Stimulated activated naive B cell treated with anti-CD40 and anti-IgM and Interleukin-4, amounts not matched to agents 10 μg/mL and 1 μg/mL and 100 μg/mL, for 72 hours (primary cell): ENCODE measurements at regions not wholly inside any gene's neighbourhood (a gene's known extent, or its start where the extent isn't known, plus 50 kb on each side); places are given as distances from the start of the nearest gene placed in this dataset.

ENCODE experiments used
- ATAC-seq, 2 donors: fragments of 150-1000 bp; cut with Tn5 transposase; replicated peaks; 2 replicates each; pipeline ENCODE4 v1.10.0; 2021; ENCODE audit warnings: moderate library complexity in 1 of 2
- DNase-seq: peaks from one replicate; pipeline ENCODE4 v3.0.0; 2021
- H3K27ac Mint-ChIP-seq: one replicate; pipeline ENCODE4 v1.8.0; 2022; ENCODE audit warnings: mild to moderate bottlenecking, mixed read lengths
- H3K27me3 Mint-ChIP-seq, 2 donors: one replicate each; pipeline ENCODE4 v1.8.0; 2022; ENCODE audit warnings: mixed read lengths in 2 of 2
- H3K36me3 Mint-ChIP-seq, 2 donors: one replicate each; pipeline ENCODE4 v1.8.0; 2022; ENCODE audit warnings: mixed read lengths in 2 of 2, mild to moderate bottlenecking in 1 of 2
- H3K4me1 Mint-ChIP-seq, 2 donors: one replicate each; pipeline ENCODE4 v1.8.0; 2022; ENCODE audit warnings: mixed read lengths in 2 of 2, mild to moderate bottlenecking in 1 of 2
- H3K4me3 Mint-ChIP-seq, 2 donors: one replicate each; pipeline ENCODE4 v1.8.0; 2022; ENCODE audit warnings: mild to moderate bottlenecking in 2 of 2, mixed read lengths in 2 of 2, moderate library complexity in 1 of 2
- H3K9me3 Mint-ChIP-seq, 2 donors: one replicate each; pipeline ENCODE4 v1.8.0; 2022; ENCODE audit warnings: mixed read lengths in 2 of 2, mild to moderate bottlenecking in 1 of 2

DNA sequence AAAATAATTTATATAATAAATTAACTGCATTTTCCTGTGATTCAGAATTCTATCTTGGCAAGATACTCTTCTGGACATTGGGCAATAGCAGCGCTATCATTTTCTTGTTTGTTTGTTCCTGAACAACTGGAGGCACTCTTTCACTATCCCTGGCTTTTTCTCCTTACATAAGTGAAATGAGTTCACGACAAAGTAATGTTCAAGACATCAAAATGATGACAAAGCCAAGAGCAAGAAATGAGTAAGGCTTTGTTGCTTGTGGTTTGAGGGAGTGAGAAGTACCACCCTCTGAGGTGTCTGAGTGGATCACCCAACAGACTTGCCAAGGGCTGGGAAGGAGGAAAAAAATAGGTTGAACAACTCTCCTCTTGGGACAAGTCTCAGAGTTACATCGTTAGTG is 466.6 kb upstream of the JAG1 start:
- Mint-ChIP-seq H3K4me3 (no peak overlapping the region), H3K36me3 (no peaks in the 10 kb centered on the region), H3K27ac (no peak overlapping the region), H3K4me1 (no peaks in the 10 kb centered on the region), H3K9me3 (peaks cover 2 to 8% of the 10 kb centered on the region in 2 donors), H3K27me3 (no peaks in the 10 kb centered on the region)
- ATAC-seq = no peak
- no peak for DNase-seq

DNA sequence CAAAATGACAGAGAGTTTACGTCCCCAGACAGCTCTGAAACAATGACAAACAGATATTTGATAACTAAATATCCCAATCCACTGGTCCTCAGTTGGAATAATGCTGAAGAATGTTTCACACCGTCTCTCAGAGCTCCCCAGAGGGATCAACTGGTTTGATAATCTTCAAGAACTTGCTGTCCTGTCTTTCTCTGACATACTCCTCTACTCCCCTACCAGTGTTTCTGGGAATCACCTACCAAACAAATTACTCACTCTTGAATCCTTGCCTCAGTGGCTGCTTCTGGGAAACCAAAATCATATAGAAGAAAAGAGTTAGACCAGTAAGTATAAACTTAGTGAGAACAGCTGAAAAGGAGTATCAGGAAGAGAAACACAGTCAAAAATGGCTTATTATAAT is 469.7 kb upstream of the JAG1 start:
- H3K4me3 Mint-ChIP-seq = no peak overlapping the region
- no peaks in the 10 kb centered on the region for H3K4me1 Mint-ChIP-seq
- no peak overlapping the region for H3K27ac Mint-ChIP-seq
- ATAC-seq (no peak), DNase-seq (no peak)
- H3K9me3 Mint-ChIP-seq = peaks cover 0 to 8% of the 10 kb centered on the region in 2 donors
- no peaks in the 10 kb centered on the region for H3K36me3 Mint-ChIP-seq
- H3K27me3 Mint-ChIP-seq = no peaks in the 10 kb centered on the region

DNA sequence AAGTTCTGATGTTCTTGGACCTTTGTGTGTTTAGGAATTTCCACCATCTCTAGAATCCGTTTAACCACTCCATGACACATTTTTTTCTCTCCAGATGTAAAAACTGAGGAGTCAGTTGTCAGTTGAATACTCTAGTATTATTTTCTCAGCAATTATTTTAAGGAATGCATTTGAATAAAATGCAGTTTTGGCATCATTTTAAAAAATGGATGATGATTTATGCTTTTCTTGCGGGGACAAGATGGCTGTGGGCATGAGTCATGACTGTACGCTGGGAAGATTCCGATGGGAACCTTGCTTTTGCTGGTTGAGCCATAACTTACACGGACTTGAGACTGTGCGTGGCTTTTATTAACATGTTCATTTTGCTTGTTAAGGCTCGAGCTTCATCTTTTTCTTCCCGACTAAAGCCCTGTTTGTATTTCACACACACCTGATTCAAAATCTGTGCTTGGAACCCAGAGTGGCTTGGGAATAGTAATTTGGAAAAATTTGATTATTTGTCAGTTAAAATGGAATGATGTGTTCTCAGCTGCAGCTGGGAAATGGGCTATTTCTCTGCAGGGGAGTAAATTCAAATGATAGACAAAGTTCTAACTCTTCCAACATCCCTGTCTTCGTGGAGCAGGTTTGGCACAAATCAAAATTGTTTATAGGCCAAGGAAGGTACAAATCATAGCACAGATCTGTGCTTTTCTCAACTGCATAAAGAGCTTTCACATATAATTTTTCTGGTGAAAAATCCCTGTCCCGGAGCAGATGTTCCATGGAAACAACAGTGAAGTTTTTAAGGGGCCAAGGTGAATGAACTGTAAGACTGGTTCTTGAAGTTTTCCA is 470.5 kb upstream of the JAG1 start:
- Mint-ChIP-seq H3K4me3 (no peak overlapping the region), H3K27ac (no peak overlapping the region), H3K9me3 (peaks cover 0 to 8% of the 10 kb centered on the region in 2 donors), H3K36me3 (no peaks in the 10 kb centered on the region), H3K4me1 (no peaks in the 10 kb centered on the region), H3K27me3 (no peaks in the 10 kb centered on the region)
- ATAC-seq = no peak
- no peak for DNase-seq

DNA sequence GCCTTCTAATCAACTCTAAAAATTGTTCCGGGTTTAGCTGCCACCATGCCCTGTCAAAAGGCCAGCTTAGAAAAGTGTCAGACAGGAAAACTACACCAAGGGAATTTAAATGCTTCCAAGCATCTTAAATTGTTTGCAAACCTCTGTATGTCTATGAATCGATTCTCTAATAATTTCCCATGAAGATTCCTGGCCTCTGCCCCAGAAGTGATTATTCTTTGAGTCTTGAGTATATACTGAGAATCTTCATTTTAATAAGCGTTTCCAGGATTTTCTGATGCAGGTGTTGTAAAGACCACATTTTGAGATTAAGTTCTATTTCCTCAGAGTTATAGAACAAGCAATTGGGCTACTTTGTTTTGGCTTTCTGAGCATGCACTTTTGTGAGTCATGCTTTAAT is 471.8 kb upstream of the JAG1 start:
- no peak for ATAC-seq
- Mint-ChIP-seq H3K36me3 (no peaks in the 10 kb centered on the region), H3K4me3 (no peak overlapping the region), H3K27me3 (no peaks in the 10 kb centered on the region), H3K4me1 (no peaks in the 10 kb centered on the region), H3K9me3 (peaks cover 0 to 8% of the 10 kb centered on the region in 2 donors), H3K27ac (no peak overlapping the region)
- no peak for DNase-seq

DNA sequence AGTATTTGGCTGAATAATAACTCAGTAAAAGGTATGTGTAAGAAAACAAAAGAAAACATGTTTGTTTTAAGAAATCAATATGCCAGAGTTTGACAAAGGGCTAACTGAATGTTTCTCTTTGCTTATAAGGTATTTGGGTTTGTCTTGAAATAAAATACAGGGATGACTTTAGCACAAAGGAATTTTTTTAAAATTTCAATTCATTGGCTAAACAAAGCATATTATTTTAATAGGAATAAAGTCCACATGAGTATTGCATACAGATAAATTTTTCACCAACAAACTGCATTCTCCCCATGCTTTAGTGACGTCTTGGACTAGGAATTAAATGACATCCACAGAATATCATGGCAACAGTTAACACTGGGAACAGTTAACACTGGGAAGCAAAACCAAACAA is 480.0 kb upstream of the JAG1 start:
- Mint-ChIP-seq H3K9me3 (peaks cover 0 to 4% of the 10 kb centered on the region in 2 donors), H3K36me3 (no peaks in the 10 kb centered on the region), H3K27me3 (no peaks in the 10 kb centered on the region), H3K4me3 (no peak overlapping the region), H3K27ac (no peak overlapping the region), H3K4me1 (no peaks in the 10 kb centered on the region)
- no peak for DNase-seq
- ATAC-seq = no peak

DNA sequence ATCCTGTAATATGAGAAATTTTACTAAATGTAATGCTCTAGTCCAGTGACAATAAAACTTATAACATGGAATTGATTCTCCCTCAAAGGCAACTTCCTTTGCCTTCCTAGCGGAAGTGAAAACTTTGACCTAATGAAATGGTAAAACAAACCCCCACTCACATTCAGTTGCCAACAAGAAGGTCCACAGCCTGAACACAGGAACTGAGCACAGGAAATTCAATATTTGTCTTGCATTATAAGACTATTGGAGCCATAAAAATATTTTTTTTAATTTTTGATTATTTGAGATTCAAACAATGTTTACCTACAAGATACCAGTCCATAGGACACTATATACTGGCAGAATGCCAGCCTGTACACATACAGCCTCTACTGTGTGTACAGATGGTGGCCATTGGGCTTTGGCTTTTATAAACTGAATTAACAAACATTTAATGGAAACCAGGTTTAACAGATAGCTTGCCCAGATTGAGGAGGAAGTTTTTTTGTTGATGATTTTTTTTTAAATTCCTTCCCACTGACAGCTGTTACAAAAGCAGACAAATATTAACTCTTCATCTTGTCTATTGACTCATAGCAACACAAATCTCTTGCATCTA is 481.5 kb upstream of the JAG1 start:
- ATAC-seq (no peak), DNase-seq (no peak)
- H3K27ac Mint-ChIP-seq = no peak overlapping the region
- no peaks in the 10 kb centered on the region for H3K4me1 Mint-ChIP-seq
- H3K36me3 Mint-ChIP-seq = no peaks in the 10 kb centered on the region
- H3K27me3 Mint-ChIP-seq = no peaks in the 10 kb centered on the region
- no peak overlapping the region for H3K4me3 Mint-ChIP-seq
- H3K9me3 Mint-ChIP-seq = peaks cover 0 to 4% of the 10 kb centered on the region in 2 donors

DNA sequence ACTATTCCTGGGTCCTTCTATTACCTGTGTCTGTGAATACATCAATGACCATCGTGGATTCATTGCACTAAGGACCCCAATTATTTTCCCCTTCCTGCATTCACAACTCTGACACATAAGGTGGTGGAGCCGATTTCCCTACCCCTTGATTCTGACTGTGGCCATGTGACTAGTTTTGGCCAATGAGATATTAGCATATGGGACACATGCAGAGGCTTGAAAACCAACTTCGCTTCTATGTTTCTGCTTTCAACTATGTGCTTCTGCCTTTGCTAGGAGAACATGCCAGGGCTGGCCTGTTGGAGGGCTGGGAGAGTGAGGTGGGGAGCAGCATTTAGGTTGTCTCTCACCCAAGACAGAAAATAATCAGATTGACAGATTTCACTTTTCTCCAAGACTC is 483.1 kb upstream of the JAG1 start:
- peaks cover 0 to 4% of the 10 kb centered on the region in 2 donors for H3K9me3 Mint-ChIP-seq
- no peaks in the 10 kb centered on the region for H3K27me3 Mint-ChIP-seq
- DNase-seq (no peak), ATAC-seq (no peak)
- no peaks in the 10 kb centered on the region for H3K4me1 Mint-ChIP-seq
- no peaks in the 10 kb centered on the region for H3K36me3 Mint-ChIP-seq
- H3K4me3 Mint-ChIP-seq = no peak overlapping the region
- H3K27ac Mint-ChIP-seq = no peak overlapping the region

DNA sequence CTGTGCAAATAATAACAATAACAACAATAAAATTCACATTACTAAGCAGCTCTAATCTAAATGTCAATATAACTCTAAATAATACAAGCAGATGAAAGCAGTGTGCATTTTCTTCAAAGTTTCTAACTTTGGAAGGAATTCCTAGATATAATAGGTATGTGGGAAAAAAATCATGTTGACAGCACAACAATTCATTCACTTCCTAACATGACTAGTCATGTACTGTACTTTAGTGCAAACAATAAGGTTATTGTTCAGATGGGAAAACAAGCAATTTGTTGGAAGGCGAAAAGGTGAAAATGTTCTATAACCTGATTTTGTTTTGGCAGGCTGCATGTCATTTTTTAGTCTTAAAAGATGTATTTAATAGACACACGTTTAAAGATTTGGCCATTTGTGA is 484.3 kb upstream of the JAG1 start:
- DNase-seq (no peak), ATAC-seq (no peak)
- peaks cover 0 to 4% of the 10 kb centered on the region in 2 donors for H3K9me3 Mint-ChIP-seq
- no peaks in the 10 kb centered on the region for H3K4me1 Mint-ChIP-seq
- H3K36me3 Mint-ChIP-seq = no peaks in the 10 kb centered on the region
- H3K27me3 Mint-ChIP-seq = no peaks in the 10 kb centered on the region
- no peak overlapping the region for H3K4me3 Mint-ChIP-seq
- H3K27ac Mint-ChIP-seq = no peak overlapping the region

DNA sequence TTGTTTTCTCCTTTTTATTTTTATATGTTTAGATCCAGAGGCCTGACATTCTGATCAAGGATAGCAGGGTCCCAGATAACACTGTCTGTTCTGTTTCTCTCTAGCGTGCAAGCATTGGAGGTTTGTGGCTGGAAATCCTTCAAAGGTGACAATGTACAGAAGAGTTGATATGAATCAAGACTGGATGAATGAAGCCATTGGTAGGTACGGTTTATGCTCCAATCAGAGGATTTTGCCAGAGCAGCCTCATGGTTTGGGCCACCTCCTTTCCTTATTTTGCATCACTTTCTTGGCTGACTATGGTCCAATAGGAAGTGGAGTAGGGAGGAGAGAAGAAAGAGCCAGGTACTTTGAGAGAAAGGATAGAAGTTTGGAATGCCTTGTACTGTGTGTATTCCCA is 484.8 kb upstream of the JAG1 start:
- peaks cover 0 to 6% of the 10 kb centered on the region in 2 donors for H3K9me3 Mint-ChIP-seq
- H3K4me3 Mint-ChIP-seq = no peak overlapping the region

DNA sequence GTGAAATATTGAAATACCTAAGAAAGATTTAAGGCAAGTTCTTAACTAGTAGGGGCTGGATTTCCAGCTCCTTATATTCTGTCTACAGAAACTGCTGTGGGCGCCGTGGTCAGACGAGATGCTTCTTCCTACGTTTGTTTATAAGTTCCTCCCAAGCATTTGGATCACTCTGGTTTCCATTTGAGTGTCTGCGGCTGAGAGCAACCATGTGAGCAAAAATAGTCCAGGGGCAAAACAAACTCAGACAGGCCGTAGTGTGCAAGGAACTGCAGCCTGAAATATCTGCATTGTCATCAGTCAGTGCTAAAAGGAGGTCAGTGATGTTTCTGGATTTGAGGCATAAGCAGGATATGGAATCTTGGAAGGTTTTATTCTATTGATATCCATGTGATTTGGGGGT is 485.9 kb upstream of the JAG1 start:
- ATAC-seq = no peak
- no peak for DNase-seq
- peaks cover 0 to 7% of the 10 kb centered on the region in 2 donors for H3K9me3 Mint-ChIP-seq
- no peak overlapping the region for H3K27ac Mint-ChIP-seq
- H3K36me3 Mint-ChIP-seq = no peaks in the 10 kb centered on the region
- no peaks in the 10 kb centered on the region for H3K27me3 Mint-ChIP-seq
- H3K4me3 Mint-ChIP-seq = no peak overlapping the region
- no peaks in the 10 kb centered on the region for H3K4me1 Mint-ChIP-seq

More for the DNA sequence above, 484.8 kb upstream of the JAG1 start:
- no peaks in the 10 kb centered on the region for H3K36me3 Mint-ChIP-seq
- H3K4me1 Mint-ChIP-seq = no peaks in the 10 kb centered on the region
- H3K27ac Mint-ChIP-seq = no peak overlapping the region
- DNase-seq (no peak), ATAC-seq (no peak)
- H3K27me3 Mint-ChIP-seq = no peaks in the 10 kb centered on the region

DNA sequence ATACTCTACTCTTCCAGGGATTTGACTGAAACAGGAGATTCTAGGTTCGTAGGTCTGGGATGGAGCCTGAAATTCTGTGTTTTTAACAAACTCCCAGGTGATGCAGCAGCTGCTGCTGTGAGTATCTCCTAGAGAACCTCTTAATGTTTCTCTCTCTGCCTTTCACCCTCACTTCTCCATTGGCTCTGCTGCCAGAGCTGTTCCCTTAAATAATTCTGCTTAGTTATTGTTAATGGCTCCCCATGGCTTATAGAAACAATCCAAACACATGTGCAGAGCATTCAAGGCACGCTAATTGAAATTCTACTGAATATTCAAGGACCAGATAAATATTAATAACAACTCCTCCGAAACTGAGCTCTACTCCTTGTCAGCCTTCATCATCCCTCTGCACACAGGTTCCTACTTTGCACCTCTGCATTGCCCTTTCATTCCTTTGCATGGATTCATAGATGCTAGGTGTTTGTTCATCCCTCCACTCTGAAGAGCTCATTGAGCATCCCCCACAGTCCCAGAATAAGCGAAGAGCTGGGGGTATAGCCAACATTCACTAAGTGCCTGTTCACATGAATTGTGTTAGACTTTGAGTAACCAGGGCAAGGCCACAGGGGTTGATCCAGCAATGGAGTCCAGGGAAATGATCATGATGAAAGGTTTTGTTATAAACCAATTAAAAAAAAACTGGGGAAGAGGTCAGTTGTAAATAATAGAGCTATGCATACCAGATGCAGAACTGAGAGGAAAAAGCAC is 488.4 kb upstream of the JAG1 start:
- no peaks in the 10 kb centered on the region for H3K27me3 Mint-ChIP-seq
- no peaks in the 10 kb centered on the region for H3K36me3 Mint-ChIP-seq
- DNase-seq (no peak), ATAC-seq (no peak)
- no peak overlapping the region for H3K27ac Mint-ChIP-seq
- peaks cover 0 to 7% of the 10 kb centered on the region in 2 donors for H3K9me3 Mint-ChIP-seq
- no peak overlapping the region for H3K4me3 Mint-ChIP-seq
- H3K4me1 Mint-ChIP-seq = no peaks in the 10 kb centered on the region

DNA sequence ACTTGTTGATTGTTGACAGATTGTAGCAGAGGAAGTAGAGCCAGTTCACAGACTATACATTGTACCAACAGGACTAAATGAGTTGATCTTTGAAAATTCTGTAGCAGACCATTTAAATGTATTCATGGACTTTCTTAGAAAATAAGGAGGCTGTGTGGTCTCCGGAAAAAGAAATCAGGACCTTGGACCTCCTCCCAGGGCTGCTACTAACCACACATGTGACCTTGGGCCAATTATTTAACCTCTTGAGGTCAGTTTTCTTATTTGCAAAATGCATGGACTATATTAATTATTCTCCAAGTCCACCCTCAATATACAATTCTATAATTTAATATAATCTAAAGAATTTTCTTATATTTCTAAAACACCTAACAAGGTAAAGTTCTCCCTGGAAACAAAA is 492.0 kb upstream of the JAG1 start:
- no peak for ATAC-seq
- Mint-ChIP-seq H3K9me3 (peaks cover 0 to 3% of the 10 kb centered on the region in 2 donors), H3K4me3 (no peak overlapping the region)

DNA sequence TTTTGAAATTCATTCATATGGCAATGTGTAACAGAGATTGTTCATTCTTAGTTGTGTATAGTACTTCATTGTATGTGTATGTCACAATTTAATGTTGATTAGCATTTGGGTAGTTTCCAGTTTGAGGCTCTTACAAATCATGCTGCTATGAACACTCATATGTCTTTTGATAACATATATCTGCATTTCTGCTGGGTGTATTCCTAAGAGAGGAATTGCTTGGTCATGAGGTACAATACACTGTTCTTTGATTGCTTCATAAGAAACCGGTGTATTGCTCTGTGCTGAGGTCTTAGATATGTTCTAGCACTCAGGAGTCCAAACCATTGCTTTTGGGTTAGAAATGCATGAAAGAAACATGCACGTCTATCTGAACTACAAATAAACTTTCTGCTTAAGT is 492.9 kb upstream of the JAG1 start:
- no peak for ATAC-seq
- no peaks in the 10 kb centered on the region for H3K27me3 Mint-ChIP-seq
- H3K9me3 Mint-ChIP-seq = peaks cover 0 to 3% of the 10 kb centered on the region in 2 donors
- no peaks in the 10 kb centered on the region for H3K36me3 Mint-ChIP-seq
- no peak for DNase-seq
- no peak overlapping the region for H3K27ac Mint-ChIP-seq
- no peak overlapping the region for H3K4me3 Mint-ChIP-seq
- H3K4me1 Mint-ChIP-seq = no peaks in the 10 kb centered on the region

More for the DNA sequence above, 492.0 kb upstream of the JAG1 start:
- no peak for DNase-seq
- Mint-ChIP-seq H3K27ac (no peak overlapping the region), H3K36me3 (no peaks in the 10 kb centered on the region), H3K4me1 (no peaks in the 10 kb centered on the region), H3K27me3 (no peaks in the 10 kb centered on the region)

DNA sequence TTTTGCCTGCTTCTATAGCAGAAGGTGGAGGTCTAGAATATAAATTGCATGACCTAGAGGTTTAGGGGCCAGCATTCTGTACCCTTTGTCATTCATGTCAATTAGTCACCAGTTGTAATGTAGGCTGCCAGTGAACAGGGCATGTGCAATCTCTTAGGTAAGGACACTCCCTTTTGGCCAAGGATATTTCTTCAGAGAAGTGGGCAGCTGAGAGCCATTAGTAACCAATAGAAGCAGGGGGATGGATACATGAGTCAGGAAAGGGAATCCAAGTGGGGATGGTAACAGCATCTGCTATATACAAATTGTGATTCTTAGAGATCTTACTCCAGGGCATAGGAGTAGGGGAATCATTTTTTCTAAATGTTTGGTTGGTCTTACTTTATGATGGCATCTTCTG is 494.2 kb upstream of the JAG1 start:
- Mint-ChIP-seq H3K4me3 (no peak overlapping the region), H3K36me3 (no peaks in the 10 kb centered on the region), H3K27ac (no peak overlapping the region), H3K9me3 (peaks cover 0 to 3% of the 10 kb centered on the region in 2 donors), H3K4me1 (no peaks in the 10 kb centered on the region), H3K27me3 (no peaks in the 10 kb centered on the region)
- ATAC-seq (no peak), DNase-seq (no peak)

DNA sequence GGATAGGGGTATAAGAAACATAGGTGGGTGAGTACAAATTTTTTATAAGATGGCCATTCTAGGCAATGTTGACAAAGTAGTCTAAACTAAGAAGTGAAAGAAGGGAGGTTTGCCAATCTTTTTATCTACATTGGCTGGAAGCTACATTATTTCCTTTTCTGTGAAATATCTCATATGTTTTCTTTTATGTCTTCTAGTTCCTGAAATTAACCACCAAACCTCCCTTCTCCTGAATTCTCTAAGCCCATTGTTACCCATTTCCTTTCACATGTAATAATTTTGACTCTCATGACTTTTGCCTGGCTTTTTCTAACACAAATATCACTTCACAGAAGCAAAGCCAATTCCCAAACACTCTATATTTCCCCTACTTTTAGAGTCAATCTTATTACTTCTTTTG is 496.2 kb upstream of the JAG1 start:
- H3K27me3 Mint-ChIP-seq = no peaks in the 10 kb centered on the region

More for the DNA sequence above, 496.2 kb upstream of the JAG1 start:
- Mint-ChIP-seq H3K9me3 (no peaks in the 10 kb centered on the region), H3K36me3 (no peaks in the 10 kb centered on the region), H3K27ac (no peak overlapping the region), H3K4me1 (no peaks in the 10 kb centered on the region), H3K4me3 (no peak overlapping the region)
- ATAC-seq (no peak), DNase-seq (no peak)
